ENCODE measurements at regions not wholly inside any gene's neighbourhood (a gene's known extent, or its start where the extent isn't known, plus 50 kb on each side); places are given as distances from the start of the nearest gene placed in this dataset.

- H3K27ac ChIP-seq (ENCODE audit: low read depth, low read length), result no peak overlapping the region
- POLR2A ChIA-PET, result no interaction called here
- no peaks in the 10 kb centered on the region for H3K9me3 ChIP-seq (ENCODE audit: control insufficient read depth, insufficient read depth, low read length)
- no peak overlapping the region for H3K4me3 ChIP-seq (ENCODE audit: low read depth, low read length)
- DNase-seq (ENCODE audit: low read depth, low spot score), result no peak
- no peaks in the 10 kb centered on the region for H3K27me3 ChIP-seq (ENCODE audit: control insufficient read depth, insufficient read depth, low read length)
- CTCF ChIA-PET, result interaction anchor here (1.3 kb wide), 1 partner anchor 116 kb away, joined by 3 read pairs; no protein-coding TSS in a partner anchor
- no peak for TF ChIP-seq CTCF (IDR thresholded peaks at IDR 0.05; ENCODE audit: low read depth, low read length)
Observed at GRCh38 chr6:77341058-77341986, 122.0 kb downstream of the HTR1B start.

DNA sequence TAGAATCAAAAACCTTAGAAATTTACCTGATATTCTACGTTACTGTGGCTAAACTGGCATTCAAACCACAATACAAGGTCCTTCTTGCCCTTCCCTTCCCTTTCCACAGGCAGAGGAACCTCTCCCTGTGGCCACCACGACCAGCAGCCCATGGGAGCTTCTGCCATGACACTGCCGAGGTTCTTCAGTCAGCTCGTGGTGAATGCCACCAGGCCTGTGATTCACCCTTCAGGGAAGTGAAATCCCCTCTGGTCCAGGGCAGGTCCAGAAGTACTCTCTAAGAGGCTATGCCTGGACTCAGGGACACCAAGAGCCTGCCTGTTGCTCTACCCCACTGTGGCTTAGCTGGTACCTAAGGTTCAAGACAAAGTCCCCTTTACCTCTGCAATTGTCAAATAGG is 123.0 kb downstream of the HTR1B start:
- no peak for TF ChIP-seq CTCF (IDR thresholded peaks at IDR 0.05; ENCODE audit: low read depth, low read length)
- DNase-seq (ENCODE audit: low read depth, low spot score), result no peak
- POLR2A ChIA-PET, result no interaction called here
- H3K4me3 ChIP-seq (ENCODE audit: low read depth, low read length), result no peak overlapping the region
- no peak overlapping the region for H3K27ac ChIP-seq (ENCODE audit: low read depth, low read length)
- H3K27me3 ChIP-seq (ENCODE audit: control insufficient read depth, insufficient read depth, low read length), result no peaks in the 10 kb centered on the region
- CTCF ChIA-PET, result interaction anchor here (1.3 kb wide), 1 partner anchor 117 kb away, joined by 3 read pairs; no protein-coding TSS in a partner anchor
- H3K9me3 ChIP-seq (ENCODE audit: control insufficient read depth, insufficient read depth, low read length), result no peaks in the 10 kb centered on the region

GRCh38 chr6:77339926-77340325 is 123.4 kb downstream of the HTR1B start:
- POLR2A ChIA-PET, result no interaction called here
- no peak for TF ChIP-seq CTCF (IDR thresholded peaks at IDR 0.05; ENCODE audit: low read depth, low read length)

GRCh38 chr6:77337392-77337791 is 125.9 kb downstream of the HTR1B start:
- no peak for DNase-seq (ENCODE audit: low read depth, low spot score)
- Histone ChIP-seq H3K9me3 (ENCODE audit: control insufficient read depth, insufficient read depth, low read length) (peaks cover 16% of the 10 kb centered on the region), H3K4me3 (ENCODE audit: low read depth, low read length) (no peak overlapping the region), H3K27me3 (ENCODE audit: control insufficient read depth, insufficient read depth, low read length) (no peaks in the 10 kb centered on the region), H3K27ac (ENCODE audit: low read depth, low read length) (no peak overlapping the region)
- ChIA-PET CTCF (interaction anchor here (0.6 kb wide), 1 partner anchor 23 kb away, joined by 3 read pairs; no protein-coding TSS in a partner anchor), POLR2A (no interaction called here)
- no peak for TF ChIP-seq CTCF (IDR thresholded peaks at IDR 0.05; ENCODE audit: low read depth, low read length)

More at GRCh38 chr6:77339926-77340325, 123.4 kb downstream of the HTR1B start:
- H3K27ac ChIP-seq (ENCODE audit: low read depth, low read length), result no peak overlapping the region
- no peak for DNase-seq (ENCODE audit: low read depth, low spot score)
- CTCF ChIA-PET, result interaction anchor here (1.3 kb wide), 1 partner anchor 117 kb away, joined by 3 read pairs; no protein-coding TSS in a partner anchor
- no peak overlapping the region for H3K4me3 ChIP-seq (ENCODE audit: low read depth, low read length)
- no peaks in the 10 kb centered on the region for H3K9me3 ChIP-seq (ENCODE audit: control insufficient read depth, insufficient read depth, low read length)
- no peaks in the 10 kb centered on the region for H3K27me3 ChIP-seq (ENCODE audit: control insufficient read depth, insufficient read depth, low read length)

DNA sequence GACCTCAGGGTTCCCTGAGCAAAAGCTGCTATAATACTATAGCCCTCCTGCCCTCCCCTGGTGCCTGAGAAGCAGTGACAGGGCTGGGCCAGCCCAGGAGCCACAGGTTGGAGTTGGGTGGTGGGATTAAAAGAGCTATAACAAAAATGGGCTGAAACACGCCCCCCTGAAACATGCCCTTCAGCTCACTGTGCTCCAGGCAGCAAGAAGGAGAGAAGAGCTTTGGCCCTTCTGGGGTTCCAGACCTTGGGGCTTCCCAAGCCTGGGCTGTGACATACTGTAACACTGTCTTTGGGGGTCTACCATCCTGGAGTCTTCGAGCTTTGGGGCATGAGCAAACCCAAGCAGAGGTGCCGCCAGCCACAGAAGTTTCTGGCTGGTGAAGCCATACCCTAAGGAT is 129.2 kb downstream of the HTR1B start:
- H3K9me3 ChIP-seq (ENCODE audit: control insufficient read depth, insufficient read depth, low read length), result peaks cover 16% of the 10 kb centered on the region
- ChIA-PET CTCF (no interaction called here), POLR2A (no interaction called here)
- H3K27ac ChIP-seq (ENCODE audit: low read depth, low read length), result no peak overlapping the region
- no peak for TF ChIP-seq CTCF (IDR thresholded peaks at IDR 0.05; ENCODE audit: low read depth, low read length)
- no peak overlapping the region for H3K4me3 ChIP-seq (ENCODE audit: low read depth, low read length)
- DNase-seq (ENCODE audit: low read depth, low spot score), result no peak
- H3K27me3 ChIP-seq (ENCODE audit: control insufficient read depth, insufficient read depth, low read length), result no peaks in the 10 kb centered on the region
